Renal pelvis (tissue), 1 donor: ENCODE measurements at regions not wholly inside any gene's neighbourhood (a gene's known extent, or its start where the extent isn't known, plus 50 kb on each side); places are given as distances from the start of the nearest gene placed in this dataset.
A peak's percentile ranks its signal among the peaks of the same experiment; 100 is the strongest.
"Not testable (repeated sequence)": the region's sequence is repeated elsewhere in the genome, so short reads cannot be mapped to it uniquely, and the experiment has no call there.

Source experiments
- DNase-seq: peaks from one replicate; pipeline ENCODE4 v3.0.0-alpha.2; 2013

DNA sequence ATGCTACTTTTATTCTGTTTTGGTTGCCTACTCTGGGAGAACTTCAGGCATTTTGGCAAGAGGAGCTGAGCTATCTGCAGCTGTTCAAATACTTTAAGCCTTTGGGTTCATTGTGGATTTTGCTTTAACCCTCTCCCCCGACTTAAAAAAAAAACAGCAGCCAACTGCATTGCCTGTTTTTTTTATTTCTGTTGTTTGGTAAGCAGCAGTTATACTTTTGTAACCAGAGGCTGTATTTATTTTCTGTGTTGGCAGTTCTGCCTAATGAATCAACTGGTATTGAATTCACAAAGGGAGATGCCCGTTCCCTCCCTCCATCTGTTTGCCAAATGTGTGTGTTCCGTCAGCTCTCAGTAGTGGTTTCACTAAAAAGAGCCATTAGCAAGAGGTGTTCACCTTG lies 484.0 kb downstream of the UTRN start:
- no peak for DNase-seq

DNA sequence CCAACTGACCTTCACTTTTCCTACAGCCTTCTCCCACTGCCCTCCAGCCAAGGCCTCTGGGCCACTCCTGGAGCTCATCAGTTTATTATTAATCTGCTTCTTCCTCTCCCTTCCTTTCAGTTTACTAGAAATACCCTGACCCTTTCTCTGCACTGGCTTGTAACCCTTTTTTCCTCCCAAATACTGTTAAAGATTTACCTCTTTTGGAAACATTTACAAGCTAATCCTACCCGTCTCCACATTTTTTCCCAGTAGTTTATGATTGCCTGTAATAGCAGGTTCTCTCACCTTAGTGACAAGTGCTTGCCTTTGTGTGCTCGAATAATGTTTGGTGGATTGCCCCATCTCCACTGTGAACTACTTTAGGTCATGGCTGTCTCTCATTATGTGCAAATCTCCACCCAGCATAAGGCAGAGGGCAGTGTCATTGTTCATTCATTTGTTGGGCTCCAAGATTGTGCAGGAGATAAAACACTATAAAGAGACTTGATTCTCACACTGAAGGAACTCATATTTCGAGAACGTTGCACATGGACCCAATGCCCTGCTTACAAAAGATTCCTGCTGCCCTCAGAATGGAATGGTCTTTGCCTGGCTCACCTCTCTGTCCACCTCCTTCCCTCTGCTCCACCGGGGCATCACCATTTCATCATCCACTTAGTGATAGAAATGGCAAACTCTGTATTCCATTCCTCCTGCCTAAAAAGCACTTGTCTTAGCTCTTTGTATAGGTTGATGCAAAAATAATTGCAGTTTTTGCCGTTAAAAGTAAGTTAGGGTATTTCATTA lies 491.1 kb downstream of the UTRN start:
- DNase-seq: no peak

DNA sequence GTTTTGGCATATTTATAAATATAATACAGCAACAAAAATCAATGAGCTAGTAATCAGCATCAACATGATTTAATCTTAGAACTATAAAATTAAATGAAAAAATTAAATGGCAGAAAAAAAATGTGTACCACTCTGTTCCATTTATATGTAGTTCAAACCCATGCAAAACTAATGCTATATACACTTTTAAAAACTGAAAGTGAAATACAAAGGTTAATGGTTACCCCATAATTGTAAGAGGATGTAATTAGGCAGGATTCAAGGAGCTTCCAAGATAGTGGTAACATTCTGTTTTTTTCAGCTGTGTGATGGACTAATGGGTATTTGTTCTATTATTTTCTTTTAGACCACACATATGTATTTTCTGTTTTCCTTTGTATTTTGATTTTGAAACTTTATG lies 492.1 kb downstream of the UTRN start:
- no peak for DNase-seq

DNA sequence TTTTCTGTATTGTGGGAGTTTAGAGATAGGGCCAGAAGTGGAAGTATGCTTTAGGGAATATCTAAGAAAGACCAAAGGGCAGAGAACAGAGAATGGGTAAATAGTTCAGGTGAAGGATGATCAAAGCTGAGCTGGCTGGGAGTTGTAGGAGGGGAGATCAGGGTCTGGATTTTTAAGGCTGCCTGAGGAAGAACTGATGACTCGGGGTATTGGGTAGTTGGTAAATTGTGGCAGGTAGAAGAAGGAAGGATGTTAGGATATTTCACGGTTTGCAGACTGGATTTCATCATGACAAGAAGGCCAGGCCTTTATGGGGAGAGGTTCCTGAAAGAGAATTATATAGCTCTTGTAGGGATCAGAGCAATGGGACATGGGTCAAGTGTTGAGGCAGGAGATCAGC lies 492.9 kb downstream of the UTRN start:
- DNase-seq: no peak

DNA sequence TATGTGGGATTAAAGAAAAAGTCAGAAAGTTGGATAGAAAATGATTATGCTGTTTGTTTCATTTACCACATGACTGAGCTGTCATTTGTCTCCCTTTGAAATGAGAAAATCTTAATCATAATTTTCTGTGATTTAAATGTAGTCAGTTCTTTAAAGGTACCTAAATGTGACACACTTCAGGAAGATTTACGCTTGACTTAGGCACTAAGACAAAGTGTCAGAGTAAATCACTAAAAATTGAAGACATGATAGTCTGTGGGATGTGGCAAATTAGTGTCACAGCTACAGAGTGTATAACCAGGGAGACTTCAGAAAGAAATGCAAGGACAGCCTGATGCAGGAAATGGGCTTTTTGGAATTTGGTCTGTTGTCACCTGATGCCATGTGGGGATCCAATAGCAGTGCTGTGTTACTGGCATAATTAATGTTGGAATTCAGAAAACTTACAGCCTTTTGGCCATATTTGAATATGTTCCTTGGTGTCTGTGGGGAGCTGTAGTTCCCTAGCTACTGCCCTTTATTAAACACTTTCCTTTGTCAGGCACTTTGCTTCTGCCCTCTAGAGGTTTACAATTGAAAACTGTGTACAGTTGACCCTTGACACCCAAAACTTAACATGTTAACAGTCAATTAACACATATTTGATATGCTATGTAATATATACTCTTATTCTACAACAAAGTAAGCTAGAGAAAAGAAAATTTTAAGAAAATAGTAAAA lies 493.8 kb downstream of the UTRN start:
- no peak for DNase-seq

DNA sequence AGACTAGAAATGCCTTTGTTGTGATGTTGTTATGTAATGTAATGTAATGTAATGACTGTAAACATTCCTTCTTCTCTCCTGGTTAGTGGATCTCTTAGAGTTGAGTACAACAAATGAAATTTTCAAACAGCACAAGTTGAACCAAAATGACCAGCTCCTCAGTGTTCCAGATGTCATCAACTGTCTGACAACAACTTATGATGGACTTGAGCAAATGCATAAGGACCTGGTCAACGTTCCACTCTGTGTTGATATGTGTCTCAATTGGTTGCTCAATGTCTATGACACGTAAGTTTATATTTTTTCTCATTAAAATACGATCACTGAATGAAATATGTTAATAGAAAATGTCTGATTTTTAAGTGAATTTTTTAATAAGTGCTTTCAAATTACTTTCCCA lies 496.7 kb downstream of the UTRN start:
- no peak for DNase-seq

DNA sequence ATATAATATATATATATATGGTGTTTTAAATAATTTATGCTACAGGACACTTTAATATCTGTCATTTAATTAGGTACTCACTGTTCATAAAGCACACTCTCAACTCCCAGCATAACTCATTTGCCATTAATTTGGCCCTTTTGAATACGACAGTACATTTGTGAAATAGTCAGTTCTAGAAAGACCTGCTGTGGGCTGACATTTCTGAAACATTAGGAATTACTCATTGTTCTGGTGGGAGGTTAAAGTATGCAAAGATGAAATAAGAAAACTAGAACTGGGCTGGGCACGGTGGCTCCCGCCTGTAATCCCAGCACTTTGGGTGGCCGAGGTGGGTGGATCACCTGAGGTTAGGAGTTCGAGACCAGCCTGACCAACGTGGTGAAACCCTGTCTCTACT lies 497.5 kb downstream of the UTRN start:
- no peak for DNase-seq

DNA sequence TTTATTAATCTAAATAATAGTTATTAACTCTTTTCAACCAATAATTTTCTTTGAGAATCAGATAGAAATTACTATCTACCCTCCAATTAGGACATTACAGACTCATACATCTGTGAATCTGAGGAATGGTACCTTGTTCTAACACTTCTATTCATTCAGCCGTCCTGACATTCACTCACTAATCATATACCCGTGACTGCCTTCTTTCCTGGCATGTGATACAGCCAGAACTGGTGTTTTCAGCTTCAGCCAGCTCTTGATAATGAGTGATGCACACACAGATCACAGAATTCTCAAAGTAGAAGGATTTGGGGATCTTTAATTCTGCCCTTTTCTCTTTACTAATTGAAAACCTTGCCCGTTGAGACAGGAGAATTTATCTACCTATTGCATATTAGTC lies 499.9 kb downstream of the UTRN start:
- no peak for DNase-seq

DNA sequence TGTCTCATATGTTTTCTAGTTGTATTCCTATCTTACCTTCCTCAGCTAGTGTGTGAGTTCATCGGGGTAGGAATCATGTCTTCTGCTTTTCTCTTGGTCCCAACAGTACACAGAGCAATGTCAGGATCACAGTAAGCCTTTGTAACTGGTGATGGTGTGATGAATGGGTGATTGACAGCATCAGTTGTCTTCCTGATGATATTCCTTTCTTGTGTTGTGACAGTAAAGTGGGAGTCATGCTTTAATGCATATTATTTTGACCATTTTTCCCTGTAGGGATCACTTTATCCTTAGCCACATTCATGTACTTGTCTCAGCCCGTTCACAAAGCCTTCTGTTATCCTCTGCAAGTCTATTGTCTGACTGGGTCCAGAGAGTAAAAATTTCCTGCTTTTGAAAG lies 501.7 kb downstream of the UTRN start:
- DNase-seq: no peak

DNA sequence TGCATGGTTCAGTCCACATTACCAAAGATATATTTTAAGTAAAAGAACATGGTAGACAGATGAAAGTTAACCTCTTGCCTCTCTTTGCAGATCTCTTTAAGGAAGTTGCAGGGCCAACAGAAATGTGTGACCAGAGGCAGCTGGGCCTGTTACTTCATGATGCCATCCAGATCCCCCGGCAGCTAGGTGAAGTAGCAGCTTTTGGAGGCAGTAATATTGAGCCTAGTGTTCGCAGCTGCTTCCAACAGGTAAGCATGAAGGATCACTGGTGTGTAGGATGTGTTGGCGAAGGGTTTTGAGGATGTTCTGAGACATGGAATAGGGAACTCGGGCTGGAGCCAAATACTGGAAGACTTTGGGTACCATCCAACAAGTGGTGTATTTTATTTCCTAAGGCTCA lies 508.6 kb downstream of the UTRN start:
- no peak for DNase-seq

DNA sequence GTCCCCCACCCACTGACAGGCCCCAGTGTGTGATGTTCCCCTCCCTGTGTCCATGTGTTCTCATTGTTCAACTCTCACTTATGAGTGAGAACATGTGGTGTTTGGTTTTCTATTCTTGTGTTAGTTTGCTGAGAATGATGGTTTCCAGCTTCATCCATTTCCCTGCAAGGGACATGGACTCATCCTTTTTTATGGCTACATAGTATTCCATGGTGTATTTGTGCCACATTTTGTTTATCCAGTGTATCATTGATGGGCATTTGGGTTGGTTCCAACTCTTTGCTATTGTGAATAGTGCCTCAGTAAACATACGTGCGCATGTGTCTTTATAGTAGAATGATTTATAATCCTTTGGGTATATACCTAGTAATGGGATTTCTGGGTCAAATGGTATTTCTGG lies 509.9 kb downstream of the UTRN start:
- not testable (repeated sequence) for DNase-seq

DNA sequence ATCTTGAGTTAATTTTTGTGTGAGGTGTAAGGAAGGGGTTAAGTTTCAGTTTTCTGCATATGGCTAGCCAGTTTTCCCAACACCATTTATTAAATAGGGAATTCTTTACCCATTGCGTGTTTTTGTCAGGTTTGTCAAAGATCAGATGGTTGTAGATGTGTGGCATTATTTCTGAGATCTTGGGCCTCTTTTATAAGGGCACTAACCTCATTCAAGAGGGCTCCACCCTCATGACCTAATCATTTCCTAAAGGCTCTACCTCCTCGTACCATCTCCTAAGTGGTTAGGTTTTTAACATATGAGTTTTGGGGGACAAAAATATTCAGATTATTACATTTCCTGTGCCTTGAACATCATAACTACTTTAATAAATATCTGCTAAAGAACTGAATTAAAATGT lies 510.9 kb downstream of the UTRN start:
- DNase-seq: no peak

DNA sequence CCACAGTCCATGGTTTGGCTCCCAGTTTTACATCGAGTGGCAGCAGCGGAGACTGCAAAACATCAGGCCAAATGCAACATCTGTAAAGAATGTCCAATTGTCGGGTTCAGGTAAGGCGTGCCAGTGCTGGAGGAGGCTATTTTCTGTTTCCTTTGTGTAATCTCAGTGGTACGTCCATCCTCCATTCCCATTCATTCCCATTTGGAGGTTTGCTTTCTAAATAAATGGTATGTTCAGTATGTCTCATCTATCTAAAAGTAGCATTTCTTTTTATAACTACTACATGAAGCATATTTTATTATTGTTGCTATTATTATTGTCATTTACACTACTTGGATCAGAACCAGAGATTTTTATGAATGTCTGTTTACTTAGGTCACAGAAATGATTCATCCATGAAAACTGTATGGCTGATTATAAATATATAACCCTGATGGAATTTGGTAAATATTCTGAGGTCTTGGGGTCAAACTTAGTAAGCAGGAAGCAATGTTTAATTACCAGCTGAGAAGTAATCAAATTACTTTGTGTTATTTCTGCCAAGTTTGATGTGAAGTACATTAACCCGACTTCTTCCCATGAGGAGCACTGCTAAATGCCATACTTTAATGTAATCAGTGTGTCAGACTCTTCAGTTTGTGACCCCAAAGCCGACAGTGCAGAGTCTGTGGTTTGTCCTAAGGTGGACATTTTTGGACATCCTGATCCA lies 512.9 kb downstream of the UTRN start:
- DNase-seq: no peak

DNA sequence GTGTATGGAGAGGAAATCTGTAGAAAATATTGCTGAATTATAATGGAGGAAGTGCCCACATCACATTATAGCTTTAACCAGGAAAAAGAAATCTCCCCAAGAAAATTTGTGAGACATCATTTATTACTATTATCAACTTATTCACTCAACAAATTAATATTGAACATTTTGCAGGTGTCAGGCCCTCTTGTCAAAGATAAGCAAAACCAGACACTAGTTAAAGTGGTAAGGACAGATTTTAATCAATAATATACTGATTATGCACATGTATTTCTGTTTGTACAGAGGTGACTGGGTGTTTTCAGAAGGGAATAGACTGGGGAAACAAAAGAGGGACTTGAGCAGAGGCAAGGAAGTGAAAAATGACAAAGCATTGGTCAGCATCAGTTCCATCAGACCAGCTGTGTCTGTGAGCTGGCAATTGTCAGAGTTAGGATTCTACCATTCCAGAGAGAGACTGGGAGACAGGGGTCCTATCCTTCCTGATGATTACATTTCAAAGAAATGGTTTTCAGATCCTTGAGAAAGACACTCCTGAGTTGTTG lies 519.2 kb downstream of the UTRN start:
- no peak for DNase-seq

DNA sequence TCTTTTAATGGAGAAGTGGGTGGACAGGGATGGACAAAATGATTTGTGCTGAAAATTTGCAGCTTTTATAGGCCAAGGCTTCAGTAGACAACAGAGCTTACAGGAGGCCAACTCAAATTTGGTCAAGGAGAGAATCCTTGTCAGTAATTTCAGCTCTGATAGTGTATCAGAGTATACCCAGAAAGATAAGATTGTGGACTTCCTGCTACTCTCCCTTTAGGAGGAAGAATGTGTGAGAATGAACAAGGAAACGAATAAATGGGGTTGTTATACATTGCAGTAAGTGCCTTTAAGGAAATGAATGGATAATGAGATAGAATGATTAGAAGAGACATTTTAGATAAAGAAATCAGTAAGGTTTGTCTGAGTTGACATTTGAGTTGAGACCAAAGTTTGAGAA lies 519.9 kb downstream of the UTRN start:
- DNase-seq: no peak

DNA sequence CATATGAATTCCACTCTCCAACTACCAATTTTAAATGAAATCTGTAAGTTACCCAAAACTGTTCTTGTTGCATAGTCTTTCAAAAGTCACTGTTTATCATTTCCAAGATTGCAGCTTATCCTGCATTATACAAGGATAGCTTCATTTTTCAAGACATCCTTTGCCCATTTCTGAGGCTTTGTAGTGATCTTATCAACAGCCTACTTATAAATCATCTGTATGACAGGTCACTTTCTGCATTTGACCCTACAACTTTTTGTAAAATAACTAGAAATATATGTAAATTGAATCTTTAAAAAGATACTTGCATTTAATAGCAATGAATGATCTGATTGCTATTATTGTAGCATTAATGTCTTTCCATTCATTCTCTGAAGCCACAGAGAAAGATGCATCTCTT lies 521.1 kb downstream of the UTRN start:
- no peak for DNase-seq

DNA sequence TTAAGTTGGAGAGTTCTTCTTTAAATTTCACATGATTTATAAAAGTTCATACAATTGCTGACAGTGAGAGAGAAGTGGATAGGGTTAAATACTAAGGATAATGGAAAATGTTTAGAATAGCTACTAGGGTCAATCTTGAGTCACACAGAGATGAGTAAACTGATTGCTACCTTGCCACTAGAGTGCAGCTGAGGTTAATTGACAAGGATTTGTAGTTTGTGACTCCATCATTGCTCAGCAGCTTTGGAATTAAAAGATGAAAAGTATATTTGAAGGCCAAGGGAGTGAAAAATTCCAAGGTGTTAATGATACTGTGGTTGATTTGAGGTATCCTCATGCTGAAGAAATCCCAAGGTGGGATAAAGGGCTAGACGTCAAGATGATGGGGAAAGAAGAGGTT lies 524.0 kb downstream of the UTRN start:
- DNase-seq: no peak

DNA sequence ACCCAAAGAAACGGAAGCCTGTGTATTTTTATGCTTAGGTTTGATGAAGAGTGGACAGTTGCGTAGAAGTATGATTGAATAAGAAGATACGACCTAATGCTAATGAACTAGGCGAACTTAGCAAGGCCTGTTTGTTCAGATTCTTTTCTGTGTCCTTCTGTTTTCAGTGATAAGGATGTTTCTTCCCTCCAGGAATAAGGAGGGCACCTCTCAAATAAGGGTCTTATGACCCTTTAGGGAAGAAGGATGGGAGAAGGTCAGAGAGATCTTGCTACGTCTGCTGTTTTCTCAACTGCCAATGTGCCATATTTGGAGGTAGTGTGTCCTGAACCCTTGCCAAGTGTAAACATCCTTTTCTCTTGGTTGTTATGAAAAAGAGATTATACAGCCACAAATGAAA lies 524.8 kb downstream of the UTRN start:
- DNase-seq: no peak

DNA sequence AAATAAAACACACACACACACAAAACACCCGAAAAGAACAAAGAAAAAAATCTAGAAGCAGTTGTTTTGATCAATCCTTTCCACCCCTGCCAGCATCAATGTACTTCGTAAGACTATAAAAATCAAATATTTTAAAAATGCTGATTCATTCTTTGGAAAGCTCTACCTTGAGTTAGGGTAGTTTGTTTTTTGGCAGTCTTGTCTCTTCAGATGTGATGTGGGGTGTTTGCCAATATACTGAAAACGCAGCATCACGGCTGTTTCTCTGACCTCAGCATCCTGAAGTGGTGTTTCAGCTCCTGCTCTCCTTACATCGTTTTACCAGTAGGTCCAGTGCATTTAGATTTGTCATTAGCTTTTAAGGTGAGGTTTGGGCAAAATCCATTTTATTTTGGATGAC lies 526.0 kb downstream of the UTRN start:
- DNase-seq: no peak

DNA sequence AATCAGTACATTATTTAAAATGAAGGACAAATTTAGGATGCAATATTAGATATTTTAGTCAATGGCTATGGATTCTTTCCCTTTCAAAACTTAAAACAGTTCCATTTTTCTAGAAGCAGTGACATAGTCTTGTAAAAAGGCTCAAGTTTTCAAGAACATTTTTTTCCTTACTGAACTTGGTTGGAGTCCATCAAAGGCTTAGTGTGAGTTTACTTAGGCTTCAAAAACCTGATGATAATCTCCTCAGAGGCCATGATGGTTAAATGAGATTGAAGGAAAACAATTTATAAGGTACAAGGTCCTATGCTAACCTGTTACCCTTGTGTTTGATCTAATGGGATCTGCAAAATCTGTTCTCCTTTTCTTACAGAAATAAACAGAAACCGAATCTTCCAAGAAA lies 531.8 kb downstream of the UTRN start:
- DNase-seq: no peak

DNA sequence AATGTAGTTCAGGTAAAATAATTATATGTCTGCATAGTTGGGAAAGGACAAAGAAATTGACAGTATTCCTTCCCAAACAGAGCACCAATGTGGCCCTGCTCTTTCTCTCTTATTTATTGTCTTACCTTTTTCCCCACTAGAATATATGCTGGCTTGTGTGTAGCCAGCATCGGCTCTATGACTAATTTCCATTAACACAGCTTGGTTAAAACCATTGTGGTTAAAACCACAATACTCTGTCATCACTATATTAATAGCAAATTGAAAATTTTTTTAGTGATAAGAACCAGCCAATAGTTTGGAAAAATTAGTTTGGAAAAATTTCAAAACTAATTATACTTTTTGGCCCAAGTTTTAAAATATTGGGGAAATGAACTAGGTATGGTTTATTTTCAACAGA lies 535.1 kb downstream of the UTRN start:
- DNase-seq: no peak

DNA sequence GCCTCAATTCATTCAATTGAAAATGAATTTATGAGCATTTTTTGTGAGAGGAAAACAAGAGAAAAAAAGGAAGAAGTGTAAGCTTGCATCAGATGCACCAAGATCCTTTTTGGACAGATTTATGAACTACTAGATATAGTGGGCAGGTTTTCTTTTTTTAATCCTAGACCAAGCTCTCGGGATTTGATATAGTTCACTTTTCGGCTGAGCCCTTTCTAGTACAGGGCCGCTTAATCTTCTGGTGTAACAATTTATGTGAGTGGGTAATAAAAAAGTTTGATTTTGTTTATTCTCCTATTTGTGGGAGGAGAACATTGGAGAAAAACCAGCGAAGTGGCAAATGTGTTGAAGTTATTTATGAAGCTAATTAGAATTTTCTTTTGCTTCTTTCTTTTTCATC lies 538.0 kb downstream of the UTRN start:
- peak; percentile 38 for DNase-seq

DNA sequence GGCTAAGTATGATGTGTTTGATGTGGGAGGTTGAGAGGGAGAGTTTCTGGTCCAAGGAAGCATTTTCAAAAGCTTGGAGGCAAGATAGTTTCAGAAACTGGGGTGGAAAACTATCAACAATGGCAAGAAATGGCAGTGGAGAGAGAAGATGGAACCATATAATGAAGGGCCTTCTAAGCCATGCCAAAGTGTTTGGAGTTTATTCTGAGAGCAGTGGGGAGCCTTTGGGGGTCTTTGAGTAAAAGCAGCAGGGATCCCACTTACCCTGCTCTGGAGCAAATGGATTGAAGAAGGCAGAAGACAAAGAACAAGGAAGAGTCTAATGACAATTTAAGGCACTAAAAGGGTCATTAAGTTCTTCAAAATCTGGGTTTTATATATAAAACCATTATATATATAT lies 538.9 kb downstream of the UTRN start:
- no peak for DNase-seq
